Osteoblast (primary cell): ENCODE measurements at regions not wholly inside any gene's neighbourhood (a gene's known extent, or its start where the extent isn't known, plus 50 kb on each side); places are given as distances from the start of the nearest gene placed in this dataset.

Experiments
- DNase-seq: peaks from one replicate; pipeline ENCODE4 v3.0.0; 2011; ENCODE audit warnings: low spot score, mixed read lengths; ENCODE audit not compliant: insufficient read length; ENCODE audit errors: missing footprints
- H2AFZ ChIP-seq: 2 replicates; pipeline ENCODE4 v1.6.0; 2011; ENCODE audit warnings: mild to moderate bottlenecking, low read length
- H3K27ac ChIP-seq: 2 replicates; pipeline ENCODE4 v1.5.1; 2011; ENCODE audit warnings: mild to moderate bottlenecking, low read depth, low read length, moderate library complexity
- H3K27me3 ChIP-seq: 2 replicates; pipeline ENCODE4 v1.6.0; 2012; ENCODE audit warnings: mild to moderate bottlenecking, control low read depth, inconsistent platforms, low read length, moderate library complexity; ENCODE audit not compliant: insufficient read depth
- H3K36me3 ChIP-seq: 2 replicates; pipeline ENCODE4 v1.5.1; 2011; ENCODE audit warnings: mild to moderate bottlenecking, low read length, control low read depth, moderate library complexity; ENCODE audit not compliant: insufficient read depth
- H3K4me1 ChIP-seq: 2 replicates; pipeline ENCODE4 v1.5.1; 2011; ENCODE audit warnings: mild to moderate bottlenecking, low read length, control low read depth, moderate library complexity; ENCODE audit not compliant: insufficient read depth
- H3K4me2 ChIP-seq: 2 replicates; pipeline ENCODE4 v1.6.0; 2011; ENCODE audit warnings: mild to moderate bottlenecking, low read length; ENCODE audit not compliant: insufficient read depth
- H3K4me3 ChIP-seq: fragments of 200-600 bp; sonication (generic); 3 replicates; pipeline ENCODE4 v1.5.1; 2012; ENCODE audit warnings: mild to moderate bottlenecking, low read length, inconsistent platforms; ENCODE audit not compliant: insufficient read depth
- H3K79me2 ChIP-seq: 2 replicates; pipeline ENCODE4 v1.6.0; 2012; ENCODE audit warnings: mild to moderate bottlenecking, low read length, control low read depth, inconsistent platforms; ENCODE audit not compliant: insufficient read depth
- H3K9me3 ChIP-seq: 2 replicates; pipeline ENCODE4 v1.5.1; 2011; ENCODE audit warnings: low read depth, low read length, control low read depth
- H4K20me1 ChIP-seq: 2 replicates; pipeline ENCODE4 v1.6.0; 2012; ENCODE audit warnings: mild to moderate bottlenecking, low read length, control low read depth; ENCODE audit not compliant: insufficient read depth
- TF ChIP-seq, protein P1 (sequence below): IDR thresholded peaks from 2 replicates; pipeline ENCODE4 v1.5.1; 2011; ENCODE audit warnings: mild to moderate bottlenecking, low read depth, low read length, moderate library complexity; ENCODE audit errors: extremely low read depth

DNA sequence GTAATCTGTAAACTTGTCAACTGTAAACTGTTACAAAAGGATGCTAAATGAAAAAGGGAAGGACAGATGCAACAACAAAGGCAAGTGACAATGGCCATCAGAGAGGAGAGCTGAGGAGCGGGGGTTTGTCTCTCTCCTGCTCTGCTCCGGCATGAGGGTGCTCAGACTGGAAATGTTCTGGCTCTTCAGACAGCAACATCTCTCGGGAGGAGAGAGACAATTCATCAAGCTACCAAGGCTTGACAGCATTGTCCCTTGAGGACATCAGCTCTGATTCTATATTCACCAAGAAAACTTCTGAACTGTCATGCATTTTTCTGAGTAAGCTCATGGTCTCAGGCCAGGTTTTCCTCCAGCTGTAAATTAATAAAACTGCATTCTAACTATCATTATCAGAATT is 408.2 kb downstream of the IGSF11 start:
- H3K27ac ChIP-seq, result no peak overlapping the region
- TF ChIP-seq, protein P1, sequence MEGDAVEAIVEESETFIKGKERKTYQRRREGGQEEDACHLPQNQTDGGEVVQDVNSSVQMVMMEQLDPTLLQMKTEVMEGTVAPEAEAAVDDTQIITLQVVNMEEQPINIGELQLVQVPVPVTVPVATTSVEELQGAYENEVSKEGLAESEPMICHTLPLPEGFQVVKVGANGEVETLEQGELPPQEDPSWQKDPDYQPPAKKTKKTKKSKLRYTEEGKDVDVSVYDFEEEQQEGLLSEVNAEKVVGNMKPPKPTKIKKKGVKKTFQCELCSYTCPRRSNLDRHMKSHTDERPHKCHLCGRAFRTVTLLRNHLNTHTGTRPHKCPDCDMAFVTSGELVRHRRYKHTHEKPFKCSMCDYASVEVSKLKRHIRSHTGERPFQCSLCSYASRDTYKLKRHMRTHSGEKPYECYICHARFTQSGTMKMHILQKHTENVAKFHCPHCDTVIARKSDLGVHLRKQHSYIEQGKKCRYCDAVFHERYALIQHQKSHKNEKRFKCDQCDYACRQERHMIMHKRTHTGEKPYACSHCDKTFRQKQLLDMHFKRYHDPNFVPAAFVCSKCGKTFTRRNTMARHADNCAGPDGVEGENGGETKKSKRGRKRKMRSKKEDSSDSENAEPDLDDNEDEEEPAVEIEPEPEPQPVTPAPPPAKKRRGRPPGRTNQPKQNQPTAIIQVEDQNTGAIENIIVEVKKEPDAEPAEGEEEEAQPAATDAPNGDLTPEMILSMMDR, result no peak
- no peaks in the 10 kb centered on the region for H3K79me2 ChIP-seq
- no peak for DNase-seq
- H3K4me2 ChIP-seq, result no peak overlapping the region
- no peaks in the 10 kb centered on the region for H3K9me3 ChIP-seq
- H3K36me3 ChIP-seq, result no peaks in the 10 kb centered on the region
- H4K20me1 ChIP-seq, result no peaks in the 10 kb centered on the region
- H3K4me1 ChIP-seq, result no peaks in the 10 kb centered on the region
- H3K27me3 ChIP-seq, result no peaks in the 10 kb centered on the region
- no peak overlapping the region for H3K4me3 ChIP-seq
- no peak overlapping the region for H2AFZ ChIP-seq

DNA sequence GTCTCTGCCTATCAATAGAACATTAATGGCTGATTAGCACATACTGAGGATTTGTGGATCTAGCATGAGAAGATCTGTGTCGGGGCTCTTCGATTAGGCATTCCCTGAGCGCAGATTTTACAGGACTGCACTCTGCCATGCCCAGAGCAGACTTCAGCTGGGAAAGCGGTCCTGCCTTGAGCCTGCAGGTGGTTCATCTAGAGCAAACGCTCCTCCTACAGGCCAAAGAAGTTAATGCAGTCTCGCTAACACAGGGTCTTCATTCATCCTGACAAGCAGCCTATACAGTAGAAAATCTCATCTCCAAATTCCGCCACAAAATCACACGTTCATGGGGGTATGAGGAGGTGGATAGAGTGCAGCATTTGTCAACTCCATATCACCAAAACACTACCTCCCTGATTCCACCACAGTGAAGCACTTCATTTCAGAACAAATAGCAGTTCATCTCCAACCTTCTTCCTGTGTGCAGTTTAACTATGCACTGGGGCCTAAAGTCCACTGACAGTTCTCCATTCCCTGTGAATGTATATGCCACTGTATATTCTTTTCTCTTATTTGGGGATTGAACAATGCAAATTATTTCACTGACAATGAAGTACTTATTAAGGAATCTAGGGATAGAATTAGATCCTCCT is 405.8 kb downstream of the IGSF11 start:
- no peak overlapping the region for H3K27ac ChIP-seq
- TF ChIP-seq, protein P1, result peak; percentile 64
- H3K36me3 ChIP-seq, result no peaks in the 10 kb centered on the region
- H3K27me3 ChIP-seq, result no peaks in the 10 kb centered on the region
- no peak overlapping the region for H3K4me3 ChIP-seq
- H3K4me1 ChIP-seq, result no peaks in the 10 kb centered on the region
- peak; percentile 84 for DNase-seq
- no peaks in the 10 kb centered on the region for H4K20me1 ChIP-seq
- H2AFZ ChIP-seq, result no peak overlapping the region
- H3K4me2 ChIP-seq, result no peak overlapping the region
- no peaks in the 10 kb centered on the region for H3K9me3 ChIP-seq
- H3K79me2 ChIP-seq, result no peaks in the 10 kb centered on the region

DNA sequence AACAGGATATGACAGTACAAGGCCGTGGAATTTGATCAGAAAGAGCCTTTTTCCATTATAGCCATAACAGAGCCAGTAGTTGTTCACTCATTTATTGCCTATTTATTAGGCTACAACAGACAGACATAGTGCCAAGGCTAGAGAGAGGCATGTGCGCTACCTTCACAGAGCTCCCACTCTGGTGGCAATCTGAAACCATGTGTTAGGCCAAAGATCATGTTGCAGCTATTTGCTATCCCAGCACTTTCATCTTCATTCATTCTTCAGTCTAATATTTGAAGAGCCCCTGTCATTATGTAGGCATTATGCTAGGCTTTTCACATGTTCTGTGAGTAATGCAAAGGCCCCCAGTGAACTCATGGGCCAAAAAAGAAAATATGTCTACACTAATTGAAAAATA is 404.8 kb downstream of the IGSF11 start:
- H3K36me3 ChIP-seq, result no peaks in the 10 kb centered on the region
- H3K4me1 ChIP-seq, result no peaks in the 10 kb centered on the region
- H2AFZ ChIP-seq, result no peak overlapping the region
- no peaks in the 10 kb centered on the region for H3K79me2 ChIP-seq
- no peak overlapping the region for H3K4me3 ChIP-seq
- H3K27me3 ChIP-seq, result no peaks in the 10 kb centered on the region
- TF ChIP-seq, protein P1, result no peak
- no peak overlapping the region for H3K4me2 ChIP-seq
- H3K27ac ChIP-seq, result no peak overlapping the region
- no peaks in the 10 kb centered on the region for H4K20me1 ChIP-seq
- no peaks in the 10 kb centered on the region for H3K9me3 ChIP-seq
- DNase-seq, result no peak

DNA sequence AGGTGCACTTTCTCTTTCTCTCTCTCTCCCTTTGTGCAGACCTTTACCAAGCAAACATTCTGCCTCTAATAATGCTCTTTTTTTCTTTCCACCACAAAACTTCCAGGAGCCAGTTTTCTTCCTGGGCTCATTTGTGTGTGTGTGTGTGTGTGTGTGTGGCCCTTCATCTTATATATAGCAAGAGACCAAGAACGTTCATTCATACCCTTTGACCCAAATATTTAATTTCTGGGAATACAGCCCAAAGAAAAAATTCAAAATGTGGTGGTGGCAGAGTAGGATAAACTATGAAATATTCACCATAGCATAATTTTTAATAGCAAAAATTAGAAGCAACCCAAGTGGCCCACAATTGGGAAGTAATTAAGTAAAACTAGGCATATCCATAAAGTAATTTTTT is 398.9 kb downstream of the IGSF11 start:
- H3K36me3 ChIP-seq, result no peaks in the 10 kb centered on the region
- H3K79me2 ChIP-seq, result no peaks in the 10 kb centered on the region
- no peaks in the 10 kb centered on the region for H3K4me1 ChIP-seq
- no peak overlapping the region for H3K27ac ChIP-seq
- no peak for DNase-seq
- H3K27me3 ChIP-seq, result no peaks in the 10 kb centered on the region
- H4K20me1 ChIP-seq, result no peaks in the 10 kb centered on the region
- no peak overlapping the region for H3K4me2 ChIP-seq
- no peaks in the 10 kb centered on the region for H3K9me3 ChIP-seq
- TF ChIP-seq, protein P1, result no peak
- no peak overlapping the region for H3K4me3 ChIP-seq
- no peak overlapping the region for H2AFZ ChIP-seq
